ENCODE measurements at regions not wholly inside any gene's neighbourhood (a gene's known extent, or its start where the extent isn't known, plus 50 kb on each side); places are given as distances from the start of the nearest gene placed in this dataset.

DNA sequence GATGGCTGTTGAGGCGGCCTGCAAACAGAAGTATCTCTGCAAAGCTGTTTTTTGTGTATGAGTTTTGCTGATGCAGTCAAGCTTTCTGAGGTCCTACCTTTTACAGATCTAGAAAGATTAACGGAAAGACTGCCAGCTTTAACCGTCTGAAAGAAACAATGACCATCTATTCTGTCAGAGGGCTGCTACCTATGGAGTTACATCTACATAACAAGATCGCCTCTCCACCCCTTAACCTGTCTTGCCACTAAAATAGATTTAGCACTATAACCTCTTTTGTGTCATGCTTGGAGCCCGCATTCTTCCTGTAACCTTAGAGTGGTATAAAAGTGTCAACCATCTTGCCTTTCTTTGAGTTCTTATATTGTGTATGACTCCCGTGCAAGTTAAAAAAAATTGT, 291.2 kb downstream of the POM121L12 start:
- TF ChIP-seq KDM5B (CRISPR knock-in tag; IDR thresholded peaks at IDR 0.05; ENCODE audit: borderline replicate concordance) (no peak), RBAK (CRISPR knock-in tag; IDR thresholded peaks at IDR 0.05) (no peak), CEBPB (IDR thresholded peaks at IDR 0.05; ENCODE audit: borderline replicate concordance, low read depth, low read length) (no peak)
- TF ChIP-seq, protein P1, sequence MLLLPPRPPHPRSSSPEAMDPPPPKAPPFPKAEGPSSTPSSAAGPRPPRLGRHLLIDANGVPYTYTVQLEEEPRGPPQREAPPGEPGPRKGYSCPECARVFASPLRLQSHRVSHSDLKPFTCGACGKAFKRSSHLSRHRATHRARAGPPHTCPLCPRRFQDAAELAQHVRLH (CRISPR knock-in tag; IDR thresholded peaks at IDR 0.05; ENCODE audit: borderline replicate concordance, low read depth), result no peak

Measured in HepG2 (cell line).